GM21723 (cell line): ENCODE measurements at regions not wholly inside any gene's neighbourhood (a gene's known extent, or its start where the extent isn't known, plus 50 kb on each side); places are given as distances from the start of the nearest gene placed in this dataset.

Source experiments
- ATAC-seq: cut with Tn5 transposase; IDR thresholded peaks from one replicate; pipeline ENCODE4 v1.9.1; 2021; ENCODE audit warnings: mild to moderate bottlenecking, moderate library complexity; ENCODE audit not compliant: unreplicated experiment

GRCh38 chr12:22982635-22983034 lies 357.7 kb downstream of the ETNK1 start:
- ATAC-seq, result no peak

GRCh38 chr12:22986997-22987396 lies 362.0 kb downstream of the ETNK1 start:
- ATAC-seq, result no peak

DNA sequence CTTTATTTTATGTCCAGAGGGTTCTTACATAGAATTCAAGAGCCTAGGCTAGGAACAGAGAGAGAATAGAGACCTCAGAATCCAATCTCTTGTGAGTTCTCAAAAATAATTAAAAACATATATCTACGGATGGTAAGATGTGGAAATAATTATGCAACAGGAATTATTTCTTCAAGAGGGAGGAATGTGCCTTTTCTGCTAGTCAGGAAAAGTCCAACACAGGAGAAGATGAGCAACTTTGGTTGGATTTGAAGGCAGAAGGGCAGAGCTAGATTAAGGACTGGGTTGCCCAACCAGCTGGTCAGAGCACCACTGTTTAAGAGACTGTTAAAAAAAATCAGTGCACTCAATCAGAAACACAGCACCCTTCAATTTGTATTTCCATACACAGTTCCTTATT lies 365.5 kb downstream of the ETNK1 start:
- no peak for ATAC-seq

- no peak for ATAC-seq
These were observed 366.4 kb downstream of the ETNK1 start for GRCh38 chr12:22991250-22991844.

- ATAC-seq, result no peak
These were observed 368.8 kb downstream of the ETNK1 start for GRCh38 chr12:22993609-22994315.

DNA sequence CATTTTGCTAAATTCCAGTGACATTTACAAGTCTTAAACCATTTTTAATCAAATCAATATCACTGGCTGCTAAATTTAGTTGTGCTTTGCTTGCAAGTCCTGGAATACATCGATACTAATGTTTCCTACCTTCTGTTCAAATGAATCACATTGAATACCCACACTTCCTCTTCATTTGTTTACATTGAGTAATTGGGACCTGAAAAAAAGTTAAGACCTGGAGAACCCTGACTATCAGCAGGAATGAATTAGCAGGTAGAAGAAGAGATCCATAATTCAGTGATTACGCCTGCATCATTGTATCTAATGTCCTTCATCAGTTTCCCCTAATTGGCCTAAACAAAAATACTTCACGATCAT lies 369.3 kb downstream of the ETNK1 start:
- ATAC-seq, result no peak

- no peak for ATAC-seq
These were observed 376.5 kb downstream of the ETNK1 start for GRCh38 chr12:23001487-23001886.

DNA sequence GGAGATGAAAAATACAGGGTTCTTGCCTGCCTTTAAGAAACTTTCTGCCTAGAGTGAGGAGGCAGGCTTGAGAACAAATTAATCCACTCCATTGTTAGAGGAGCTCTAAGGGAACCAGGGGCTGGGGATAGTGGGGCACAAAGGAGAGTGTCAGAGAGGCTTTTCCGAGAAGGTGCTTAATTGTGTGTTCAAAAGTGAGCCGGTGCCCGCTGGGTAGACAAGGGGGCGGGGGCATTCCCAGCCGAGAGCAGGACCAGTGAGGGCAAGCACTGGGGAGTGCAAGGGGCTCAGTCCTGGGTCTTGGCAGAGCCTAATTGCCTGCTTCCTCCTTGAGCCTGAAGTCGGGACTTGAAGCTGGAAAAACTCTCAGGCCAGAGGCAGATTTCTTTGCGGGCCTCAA lies 377.4 kb downstream of the ETNK1 start:
- ATAC-seq, result no peak

DNA sequence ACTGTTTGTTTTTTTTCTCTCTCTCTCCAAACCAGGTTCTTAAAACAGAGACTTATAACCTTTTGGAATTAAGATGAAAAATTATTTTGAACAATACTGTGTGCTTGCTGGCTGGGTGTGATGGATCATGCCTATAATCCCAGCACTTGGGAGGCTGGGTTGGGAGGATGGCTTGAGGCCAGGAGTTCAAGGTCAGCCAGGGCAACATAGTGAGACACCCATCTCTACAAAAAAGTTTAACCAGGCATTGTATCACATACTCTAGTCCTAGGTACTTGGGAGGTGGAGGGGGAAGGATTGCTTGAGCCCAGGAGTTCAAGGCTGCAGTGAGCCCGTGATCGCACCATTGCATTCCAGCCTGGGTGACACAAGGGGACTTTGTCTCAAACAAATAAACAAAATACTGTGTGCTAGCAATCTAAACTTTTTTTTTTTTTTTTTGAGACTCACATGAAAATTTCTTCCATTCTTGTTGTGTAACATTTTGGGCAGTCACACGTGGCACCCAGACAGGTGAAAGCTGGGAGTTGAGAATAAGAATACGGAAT lies 379.6 kb downstream of the ETNK1 start:
- no peak for ATAC-seq

- no peak for ATAC-seq
These were observed 380.4 kb downstream of the ETNK1 start for GRCh38 chr12:23005387-23005786.

DNA sequence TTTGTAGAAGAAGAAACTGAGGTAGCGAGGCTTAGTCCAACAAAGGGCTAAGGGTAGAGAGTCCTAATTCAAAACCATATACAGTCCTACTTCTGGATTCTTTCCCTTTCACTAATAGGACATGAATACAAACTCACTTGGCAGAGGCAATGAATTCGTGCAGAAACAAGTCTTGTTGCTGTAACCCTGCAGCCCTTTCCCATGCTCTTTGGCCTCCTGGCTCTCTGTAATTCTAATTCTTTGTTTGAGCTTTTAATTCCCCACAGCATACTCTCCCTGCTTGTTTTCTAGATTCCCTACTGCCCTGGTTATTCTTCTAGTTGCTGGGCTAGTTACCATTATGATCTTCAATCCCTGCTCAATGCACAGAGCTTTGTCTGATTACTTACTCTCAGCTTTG lies 381.4 kb downstream of the ETNK1 start:
- no peak for ATAC-seq

- no peak for ATAC-seq
These were observed 383.7 kb downstream of the ETNK1 start for GRCh38 chr12:23008623-23009022.

- no peak for ATAC-seq
These were observed 389.8 kb downstream of the ETNK1 start for GRCh38 chr12:23014749-23015148.

- ATAC-seq, result peak; percentile 49
These were observed 400.5 kb downstream of the ETNK1 start for GRCh38 chr12:23025372-23026016.

DNA sequence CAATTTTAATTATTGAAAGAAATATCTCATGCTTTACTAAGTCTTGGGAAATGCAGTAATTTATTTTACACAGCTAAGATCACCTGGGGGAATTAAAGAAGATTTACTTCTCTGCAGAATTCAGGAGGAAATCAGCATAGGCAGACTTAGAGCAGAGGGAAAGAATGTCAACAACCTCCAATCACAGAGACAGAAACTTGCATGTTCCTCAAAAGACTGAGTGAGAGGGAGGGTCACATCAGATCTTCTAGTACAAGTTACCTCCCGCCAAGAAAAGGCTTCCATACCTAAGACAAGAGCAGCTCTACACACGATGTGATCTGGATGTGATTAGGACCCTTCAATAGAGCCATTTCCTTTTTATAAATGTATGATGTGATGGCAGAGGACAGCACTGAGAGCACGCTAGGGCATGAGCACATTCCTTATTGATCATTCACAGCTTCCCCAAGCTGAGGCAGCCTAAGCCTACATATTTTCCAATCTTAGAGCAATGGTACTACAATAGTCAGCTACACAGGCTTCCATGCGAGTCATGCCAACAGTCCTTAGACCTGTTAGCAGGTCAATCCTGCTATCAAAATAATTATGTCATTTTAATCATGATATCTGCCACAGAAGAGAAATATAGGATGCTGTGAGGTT lies 403.3 kb downstream of the ETNK1 start:
- ATAC-seq, result no peak

DNA sequence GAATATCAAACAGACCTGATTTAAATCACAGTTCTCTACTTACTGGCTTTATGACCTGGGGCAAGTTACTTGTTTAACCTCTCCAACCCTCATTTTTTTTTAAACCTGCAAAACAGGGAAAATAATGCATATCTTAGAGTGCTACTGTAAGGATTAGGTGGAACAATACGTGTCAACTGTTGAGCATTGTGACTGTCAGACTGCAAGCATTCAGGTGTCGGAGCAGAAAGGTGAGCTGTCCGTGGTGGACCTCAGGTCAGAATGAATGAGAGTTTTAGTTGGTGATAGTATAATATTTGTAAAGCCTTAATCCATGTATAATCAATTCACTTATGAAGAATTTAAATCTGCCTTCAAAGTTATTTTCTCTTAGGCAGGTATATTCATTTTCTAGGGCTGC lies 404.2 kb downstream of the ETNK1 start:
- no peak for ATAC-seq

DNA sequence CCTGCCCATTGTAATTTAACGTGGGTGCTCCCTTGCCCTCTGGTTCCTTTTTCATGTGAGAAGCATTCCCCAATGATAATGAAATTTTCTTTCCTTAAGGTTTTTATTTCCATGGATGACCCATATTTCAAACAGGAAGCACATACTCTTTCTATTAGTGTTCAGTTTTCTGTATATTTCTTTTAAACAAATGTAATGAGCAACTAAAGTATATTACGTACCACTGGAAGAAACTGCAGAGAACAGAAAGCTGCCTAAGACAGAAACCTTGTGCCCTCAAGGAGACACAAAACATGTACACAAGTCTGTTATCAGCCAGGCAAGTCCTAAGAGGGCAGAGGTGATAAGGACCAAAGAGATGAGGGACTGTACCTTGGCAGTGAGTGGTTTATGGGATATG lies 414.9 kb downstream of the ETNK1 start:
- ATAC-seq, result no peak

DNA sequence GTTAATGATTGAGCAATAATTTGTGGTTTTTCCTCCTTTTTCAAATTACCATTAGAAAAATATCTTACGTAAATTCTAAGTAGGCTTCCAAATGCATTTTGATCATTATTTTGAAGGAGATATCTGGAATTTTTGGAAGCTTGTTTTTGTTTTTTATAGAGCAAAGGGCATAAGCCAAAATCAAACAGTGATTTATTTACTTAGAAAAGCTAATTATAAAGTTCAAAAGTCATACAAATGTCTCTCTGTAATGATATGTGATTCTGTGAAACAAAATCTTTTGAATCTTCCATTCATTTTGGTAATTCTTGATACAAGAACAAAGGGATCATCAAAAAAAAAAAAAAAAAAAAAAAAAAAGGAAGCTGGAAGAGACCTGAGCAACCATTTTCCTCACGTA lies 416.8 kb downstream of the ETNK1 start:
- ATAC-seq, result no peak

GRCh38 chr12:23043646-23044045 lies 418.7 kb downstream of the ETNK1 start:
- no peak for ATAC-seq

DNA sequence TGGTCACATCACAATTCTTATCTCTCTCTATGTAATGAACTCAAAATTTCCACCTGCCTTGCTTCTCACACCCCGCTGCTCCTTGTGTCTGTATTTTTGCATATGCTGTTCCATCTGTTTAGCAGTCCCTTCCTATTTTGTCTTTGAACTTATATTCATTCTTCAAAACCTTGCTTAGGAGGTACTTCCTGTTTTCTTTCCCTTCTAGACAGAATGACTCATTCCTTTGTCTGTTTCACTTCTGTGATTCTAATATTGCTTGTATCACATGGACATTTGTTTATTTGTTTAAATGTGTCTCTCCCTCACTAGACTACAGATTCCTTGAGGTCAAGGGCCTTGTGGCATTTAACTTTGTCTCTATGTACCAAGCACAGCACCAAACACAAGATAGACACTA lies 424.2 kb downstream of the ETNK1 start:
- peak; percentile 71 for ATAC-seq

DNA sequence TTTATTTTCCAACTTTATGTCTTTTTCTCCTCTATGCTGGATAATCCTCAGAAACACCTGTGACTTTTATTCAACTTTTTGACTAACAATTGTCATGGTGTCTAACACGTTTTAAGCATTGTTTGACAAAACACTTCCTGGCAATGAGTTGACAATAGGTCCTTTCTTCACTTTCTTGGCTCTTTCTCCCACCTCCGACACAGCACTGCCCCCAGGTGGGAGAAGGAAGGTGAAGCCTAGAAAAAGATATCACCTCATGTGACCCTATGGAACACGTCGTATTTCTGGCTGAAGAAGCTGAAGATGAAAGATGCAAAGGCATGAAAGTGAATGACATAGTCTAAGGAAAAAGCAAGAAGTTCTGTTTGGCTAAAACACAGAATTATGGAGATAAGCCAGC lies 430.0 kb downstream of the ETNK1 start:
- no peak for ATAC-seq

GRCh38 chr12:23057571-23057970 lies 432.6 kb downstream of the ETNK1 start:
- no peak for ATAC-seq
